GM18519 (cell line): ENCODE measurements at regions not wholly inside any gene's neighbourhood (a gene's known extent, or its start where the extent isn't known, plus 50 kb on each side); places are given as distances from the start of the nearest gene placed in this dataset.
A peak's percentile ranks its signal among the peaks of the same experiment; 100 is the strongest.

Experiments
- ATAC-seq: cut with Tn5 transposase; IDR thresholded peaks from one replicate; pipeline ENCODE4 v1.9.1; 2021; ENCODE audit warnings: mild to moderate bottlenecking, moderate library complexity; ENCODE audit not compliant: unreplicated experiment, low FRiP score

GRCh38 chr6:87820343-87820984 is 118.4 kb upstream of the AKIRIN2 start:
- no peak for ATAC-seq

GRCh38 chr6:87817183-87817582 is 115.2 kb upstream of the AKIRIN2 start:
- no peak for ATAC-seq

GRCh38 chr6:87815449-87815848 is 113.4 kb upstream of the AKIRIN2 start:
- ATAC-seq = no peak

GRCh38 chr6:87808005-87808757 is 106.1 kb upstream of the AKIRIN2 start:
- no peak for ATAC-seq

- peak; percentile 95 for ATAC-seq
Measured at GRCh38 chr6:87807475-87807874, 105.4 kb upstream of the AKIRIN2 start.

- ATAC-seq = no peak
Measured at GRCh38 chr6:87806635-87807034, 104.6 kb upstream of the AKIRIN2 start.

- ATAC-seq = no peak
Measured at GRCh38 chr6:87806099-87806498, 104.1 kb upstream of the AKIRIN2 start.

GRCh38 chr6:87803791-87804190 is 101.8 kb upstream of the AKIRIN2 start:
- ATAC-seq = no peak

- ATAC-seq = no peak
Measured at GRCh38 chr6:87799651-87800050, 97.6 kb upstream of the AKIRIN2 start.

GRCh38 chr6:87798393-87799278 is 96.6 kb upstream of the AKIRIN2 start:
- ATAC-seq = no peak

GRCh38 chr6:87794922-87795885 is 93.2 kb upstream of the AKIRIN2 start:
- ATAC-seq = no peak

- no peak for ATAC-seq
Measured at GRCh38 chr6:87793315-87793714, 91.3 kb upstream of the AKIRIN2 start.

- no peak for ATAC-seq
Measured at GRCh38 chr6:87791982-87792381, 89.9 kb upstream of the AKIRIN2 start.

- no peak for ATAC-seq
Measured at GRCh38 chr6:87791485-87791884, 89.5 kb upstream of the AKIRIN2 start.

- ATAC-seq = no peak
Measured at GRCh38 chr6:87791029-87791428, 89.0 kb upstream of the AKIRIN2 start.

GRCh38 chr6:87789900-87790290 is 87.9 kb upstream of the AKIRIN2 start:
- ATAC-seq = no peak

- no peak for ATAC-seq
Measured at GRCh38 chr6:87789198-87789899, 87.3 kb upstream of the AKIRIN2 start.

- ATAC-seq = no peak
Measured at GRCh38 chr6:87788141-87788540, 86.1 kb upstream of the AKIRIN2 start.

- ATAC-seq = no peak
Measured at GRCh38 chr6:87785229-87785862, 83.3 kb upstream of the AKIRIN2 start.
